ENCODE measurements at regions not wholly inside any gene's neighbourhood (a gene's known extent, or its start where the extent isn't known, plus 50 kb on each side); places are given as distances from the start of the nearest gene placed in this dataset.

DNA sequence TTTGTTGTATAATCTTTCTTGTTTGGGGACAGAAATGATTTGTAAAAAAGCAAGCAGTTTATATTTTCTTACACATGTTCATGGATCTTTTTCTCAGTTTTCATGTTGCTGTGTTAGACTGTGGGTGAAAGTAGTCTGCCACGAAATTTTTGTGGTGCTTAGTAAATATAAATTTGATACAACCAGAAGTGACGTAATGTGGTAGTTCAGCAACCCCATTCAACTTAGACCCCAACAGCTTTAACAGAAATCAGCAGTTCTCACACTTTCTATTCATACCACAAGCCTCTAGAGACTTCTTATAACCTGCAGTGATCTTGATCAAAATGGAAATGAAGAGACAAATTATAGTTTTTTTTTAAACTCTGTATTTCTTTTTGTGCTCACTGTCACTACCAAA is 120.2 kb upstream of the IGSF10 start:
- TF ChIP-seq, protein P1, sequence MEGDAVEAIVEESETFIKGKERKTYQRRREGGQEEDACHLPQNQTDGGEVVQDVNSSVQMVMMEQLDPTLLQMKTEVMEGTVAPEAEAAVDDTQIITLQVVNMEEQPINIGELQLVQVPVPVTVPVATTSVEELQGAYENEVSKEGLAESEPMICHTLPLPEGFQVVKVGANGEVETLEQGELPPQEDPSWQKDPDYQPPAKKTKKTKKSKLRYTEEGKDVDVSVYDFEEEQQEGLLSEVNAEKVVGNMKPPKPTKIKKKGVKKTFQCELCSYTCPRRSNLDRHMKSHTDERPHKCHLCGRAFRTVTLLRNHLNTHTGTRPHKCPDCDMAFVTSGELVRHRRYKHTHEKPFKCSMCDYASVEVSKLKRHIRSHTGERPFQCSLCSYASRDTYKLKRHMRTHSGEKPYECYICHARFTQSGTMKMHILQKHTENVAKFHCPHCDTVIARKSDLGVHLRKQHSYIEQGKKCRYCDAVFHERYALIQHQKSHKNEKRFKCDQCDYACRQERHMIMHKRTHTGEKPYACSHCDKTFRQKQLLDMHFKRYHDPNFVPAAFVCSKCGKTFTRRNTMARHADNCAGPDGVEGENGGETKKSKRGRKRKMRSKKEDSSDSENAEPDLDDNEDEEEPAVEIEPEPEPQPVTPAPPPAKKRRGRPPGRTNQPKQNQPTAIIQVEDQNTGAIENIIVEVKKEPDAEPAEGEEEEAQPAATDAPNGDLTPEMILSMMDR (IDR thresholded peaks at IDR 0.05; ENCODE audit: low read depth, low read length): no peak
- TF ChIP-seq POLR2A (IDR thresholded peaks at IDR 0.05; ENCODE audit: extremely low read depth, insufficient read length) (no peak), MYC (IDR thresholded peaks at IDR 0.05; ENCODE audit: low read depth, low read length) (no peak)
- TF ChIP-seq, protein P2, sequence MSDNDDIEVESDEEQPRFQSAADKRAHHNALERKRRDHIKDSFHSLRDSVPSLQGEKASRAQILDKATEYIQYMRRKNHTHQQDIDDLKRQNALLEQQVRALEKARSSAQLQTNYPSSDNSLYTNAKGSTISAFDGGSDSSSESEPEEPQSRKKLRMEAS (IDR thresholded peaks at IDR 0.05; ENCODE audit: low read depth, low read length): no peak

Data from NB4 (cell line).